ENCODE measurements at regions not wholly inside any gene's neighbourhood (a gene's known extent, or its start where the extent isn't known, plus 50 kb on each side); places are given as distances from the start of the nearest gene placed in this dataset.
A peak's percentile ranks its signal among the peaks of the same experiment; 100 is the strongest.

DNA sequence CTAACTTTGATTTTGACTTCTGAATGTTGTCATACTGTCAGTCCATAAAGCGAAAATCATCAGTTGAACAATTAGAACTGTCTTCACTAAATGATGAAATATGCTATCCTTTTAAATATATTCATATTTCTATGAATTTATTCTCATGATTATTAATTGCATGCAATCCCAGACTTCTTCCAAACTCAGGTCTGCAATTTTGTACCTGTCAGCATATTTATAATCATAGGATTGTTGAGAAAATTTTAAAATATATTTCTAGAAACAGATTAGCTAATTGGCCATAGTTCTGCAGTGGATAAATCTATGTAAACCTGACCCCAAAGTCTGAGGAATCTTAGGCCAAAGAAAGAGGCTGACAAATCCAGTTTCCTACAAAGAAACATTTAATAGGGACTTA, 347.5 kb downstream of the SLCO4C1 start:
- no peak for TF ChIP-seq EZH2 (IDR thresholded peaks at IDR 0.05; ENCODE audit: borderline replicate concordance, low read length)
- TF ChIP-seq, protein P1, sequence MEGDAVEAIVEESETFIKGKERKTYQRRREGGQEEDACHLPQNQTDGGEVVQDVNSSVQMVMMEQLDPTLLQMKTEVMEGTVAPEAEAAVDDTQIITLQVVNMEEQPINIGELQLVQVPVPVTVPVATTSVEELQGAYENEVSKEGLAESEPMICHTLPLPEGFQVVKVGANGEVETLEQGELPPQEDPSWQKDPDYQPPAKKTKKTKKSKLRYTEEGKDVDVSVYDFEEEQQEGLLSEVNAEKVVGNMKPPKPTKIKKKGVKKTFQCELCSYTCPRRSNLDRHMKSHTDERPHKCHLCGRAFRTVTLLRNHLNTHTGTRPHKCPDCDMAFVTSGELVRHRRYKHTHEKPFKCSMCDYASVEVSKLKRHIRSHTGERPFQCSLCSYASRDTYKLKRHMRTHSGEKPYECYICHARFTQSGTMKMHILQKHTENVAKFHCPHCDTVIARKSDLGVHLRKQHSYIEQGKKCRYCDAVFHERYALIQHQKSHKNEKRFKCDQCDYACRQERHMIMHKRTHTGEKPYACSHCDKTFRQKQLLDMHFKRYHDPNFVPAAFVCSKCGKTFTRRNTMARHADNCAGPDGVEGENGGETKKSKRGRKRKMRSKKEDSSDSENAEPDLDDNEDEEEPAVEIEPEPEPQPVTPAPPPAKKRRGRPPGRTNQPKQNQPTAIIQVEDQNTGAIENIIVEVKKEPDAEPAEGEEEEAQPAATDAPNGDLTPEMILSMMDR (IDR thresholded peaks at IDR 0.05; ENCODE audit: low read length) = no peak
- Histone ChIP-seq H3K4me1 (ENCODE audit: insufficient read depth, low read length, severe bottlenecking) (peaks cover 6% of the 10 kb centered on the region), H2AFZ (ENCODE audit: low read length) (no peak overlapping the region)

DNA sequence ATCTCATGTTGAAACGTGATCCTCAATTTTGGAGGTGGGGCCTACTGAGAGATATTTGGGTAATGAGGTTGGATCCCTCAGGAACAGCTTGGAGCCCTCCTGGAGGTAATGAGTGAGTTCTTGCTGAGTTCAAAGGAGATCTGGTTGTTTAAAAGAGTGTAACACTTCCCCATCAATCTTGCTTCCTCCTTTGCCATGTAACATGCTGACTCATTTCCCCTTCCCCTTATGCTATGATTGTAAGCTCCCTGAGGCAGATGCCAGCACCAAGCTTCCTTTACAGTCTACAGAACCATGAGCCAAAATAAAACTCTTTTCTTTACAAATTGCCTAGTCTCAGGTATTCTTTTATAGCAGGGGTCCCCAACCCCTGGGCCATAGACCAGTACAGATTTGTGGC, 352.3 kb downstream of the SLCO4C1 start:
- no peaks in the 10 kb centered on the region for H3F3A ChIP-seq (ENCODE audit: insufficient read depth, low read length)
- H3K9me3 ChIP-seq (ENCODE audit: low read length) = no peaks in the 10 kb centered on the region
- H3K79me2 ChIP-seq (ENCODE audit: insufficient read depth, low read length) = no peaks in the 10 kb centered on the region
- H3K4me2 ChIP-seq (ENCODE audit: low read length) = no peak overlapping the region; the same call in 1 of the 2 replicates
- H4K20me1 ChIP-seq (ENCODE audit: insufficient read depth, low read length) = no peaks in the 10 kb centered on the region
- H3K9me2 ChIP-seq (ENCODE audit: low read depth, low read length) = no peaks in the 10 kb centered on the region
- H3K27ac ChIP-seq (ENCODE audit: low read depth, low read length, poor library complexity, severe bottlenecking) = no peak overlapping the region
- no peak overlapping the region for H3K4me3 ChIP-seq (ENCODE audit: low read depth, low read length, poor library complexity, severe bottlenecking)
- no peak overlapping the region for H3K9ac ChIP-seq (ENCODE audit: low read length)
- H3K27me3 ChIP-seq (ENCODE audit: insufficient read depth, low read length) = no peaks in the 10 kb centered on the region
- H3K36me3 ChIP-seq (ENCODE audit: insufficient read depth, low read length) = no peaks in the 10 kb centered on the region
- H3K4me1 ChIP-seq (ENCODE audit: insufficient read depth, low read length, severe bottlenecking) = peaks cover 11% of the 10 kb centered on the region
- TF ChIP-seq, protein P1 (IDR thresholded peaks at IDR 0.05; ENCODE audit: low read length) = no peak
- TF ChIP-seq EZH2 (IDR thresholded peaks at IDR 0.05; ENCODE audit: borderline replicate concordance, low read length) = no peak
- H2AFZ ChIP-seq (ENCODE audit: low read length) = no peak overlapping the region

More for the DNA sequence above, 347.5 kb downstream of the SLCO4C1 start:
- Histone ChIP-seq H3K27me3 (ENCODE audit: insufficient read depth, low read length) (no peaks in the 10 kb centered on the region), H3K4me3 (ENCODE audit: low read depth, low read length, poor library complexity, severe bottlenecking) (no peak overlapping the region), H3K9me2 (ENCODE audit: low read depth, low read length) (no peaks in the 10 kb centered on the region), H3K36me3 (ENCODE audit: insufficient read depth, low read length) (no peaks in the 10 kb centered on the region), H3K9me3 (ENCODE audit: low read length) (no peaks in the 10 kb centered on the region), H3K79me2 (ENCODE audit: insufficient read depth, low read length) (no peaks in the 10 kb centered on the region), H4K20me1 (ENCODE audit: insufficient read depth, low read length) (no peaks in the 10 kb centered on the region), H3F3A (ENCODE audit: insufficient read depth, low read length) (no peaks in the 10 kb centered on the region), H3K9ac (ENCODE audit: low read length) (no peak overlapping the region), H3K27ac (ENCODE audit: low read depth, low read length, poor library complexity, severe bottlenecking) (no peak overlapping the region), H3K4me2 (ENCODE audit: low read length) (no peak overlapping the region)

DNA sequence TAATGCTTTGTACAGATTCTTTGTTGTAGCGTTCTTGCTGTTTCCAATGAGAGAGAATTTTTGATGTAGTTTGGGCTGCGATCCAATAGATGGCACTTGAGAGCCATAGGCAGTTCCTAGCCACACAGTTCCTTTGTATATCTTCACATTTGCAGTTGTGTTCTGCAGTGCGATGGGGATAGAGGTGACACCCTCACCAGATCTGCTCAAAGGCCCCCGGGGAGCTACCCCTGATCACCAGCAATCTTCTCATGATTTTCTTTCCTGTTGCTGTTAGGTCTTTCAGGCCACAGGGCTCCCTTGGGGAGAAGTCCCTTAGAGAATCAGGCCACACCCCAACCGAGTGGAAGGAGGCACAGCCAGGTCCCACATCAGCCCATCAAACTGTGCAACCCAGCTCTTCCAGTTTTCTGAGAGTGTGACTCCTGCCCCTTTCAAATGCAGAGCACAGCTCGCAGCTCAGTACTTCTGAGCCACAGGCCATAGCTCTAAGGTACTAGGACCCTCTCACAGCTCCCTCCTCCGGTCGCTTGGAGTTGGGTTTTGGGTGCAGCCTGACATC, 353.7 kb downstream of the SLCO4C1 start:
- no peaks in the 10 kb centered on the region for H3K79me2 ChIP-seq (ENCODE audit: insufficient read depth, low read length)
- peaks cover 11% of the 10 kb centered on the region for H3K4me1 ChIP-seq (ENCODE audit: insufficient read depth, low read length, severe bottlenecking)
- H3K9ac ChIP-seq (ENCODE audit: low read length) = no peak overlapping the region
- H4K20me1 ChIP-seq (ENCODE audit: insufficient read depth, low read length) = no peaks in the 10 kb centered on the region
- no peaks in the 10 kb centered on the region for H3K9me3 ChIP-seq (ENCODE audit: low read length)
- TF ChIP-seq, protein P1 (IDR thresholded peaks at IDR 0.05; ENCODE audit: low read length) = peak; percentile 81
- no peak for TF ChIP-seq EZH2 (IDR thresholded peaks at IDR 0.05; ENCODE audit: borderline replicate concordance, low read length)
- H3F3A ChIP-seq (ENCODE audit: insufficient read depth, low read length) = no peaks in the 10 kb centered on the region
- H3K27me3 ChIP-seq (ENCODE audit: insufficient read depth, low read length) = no peaks in the 10 kb centered on the region
- H3K36me3 ChIP-seq (ENCODE audit: insufficient read depth, low read length) = no peaks in the 10 kb centered on the region
- H3K9me2 ChIP-seq (ENCODE audit: low read depth, low read length) = no peaks in the 10 kb centered on the region
- H3K4me3 ChIP-seq (ENCODE audit: low read depth, low read length, poor library complexity, severe bottlenecking) = no peak overlapping the region
- H3K4me2 ChIP-seq (ENCODE audit: low read length) = no peak overlapping the region
- no peak overlapping the region for H2AFZ ChIP-seq (ENCODE audit: low read length)
- no peak overlapping the region for H3K27ac ChIP-seq (ENCODE audit: low read depth, low read length, poor library complexity, severe bottlenecking)
